WERI-Rb-1 (cell line): ENCODE measurements at regions not wholly inside any gene's neighbourhood (a gene's known extent, or its start where the extent isn't known, plus 50 kb on each side); places are given as distances from the start of the nearest gene placed in this dataset.

Experiments used
- DNase-seq: peaks from one replicate; pipeline ENCODE4 v3.0.0-alpha.2; 2020
- H3K27ac ChIP-seq: fragments of 250-450 bp; sonication (Bioruptor Pico); 2 replicates; pipeline ENCODE4 v1.5.1; 2020; ENCODE audit warnings: mild to moderate bottlenecking, moderate library complexity
- H3K27me3 ChIP-seq: fragments of 250-450 bp; sonication (Bioruptor Pico); 2 replicates; pipeline ENCODE4 v1.5.1; 2021; ENCODE audit warnings: mild to moderate bottlenecking, low read depth, moderate library complexity; ENCODE audit not compliant: insufficient read depth, severe bottlenecking
- H3K36me3 ChIP-seq: fragments of 250-450 bp; sonication (Bioruptor Pico); 2 replicates; pipeline ENCODE4 v1.5.1; 2020; ENCODE audit warnings: mild to moderate bottlenecking, moderate library complexity
- H3K4me3 ChIP-seq: 2 replicates; pipeline ENCODE4 v1.5.1; 2011; ENCODE audit warnings: low read depth, mild to moderate bottlenecking, control low read depth, low read length
- H3K9me3 ChIP-seq: fragments of 250-450 bp; sonication (Bioruptor Pico); 2 replicates; pipeline ENCODE4 v1.5.1; 2021; ENCODE audit warnings: mild to moderate bottlenecking, moderate library complexity; ENCODE audit not compliant: severe bottlenecking
- TF ChIP-seq, protein P1 (sequence below): IDR thresholded peaks from 2 replicates; pipeline ENCODE4 v1.5.1; 2011; ENCODE audit warnings: low read depth, mild to moderate bottlenecking, control low read depth, inconsistent platforms, low read length

DNA sequence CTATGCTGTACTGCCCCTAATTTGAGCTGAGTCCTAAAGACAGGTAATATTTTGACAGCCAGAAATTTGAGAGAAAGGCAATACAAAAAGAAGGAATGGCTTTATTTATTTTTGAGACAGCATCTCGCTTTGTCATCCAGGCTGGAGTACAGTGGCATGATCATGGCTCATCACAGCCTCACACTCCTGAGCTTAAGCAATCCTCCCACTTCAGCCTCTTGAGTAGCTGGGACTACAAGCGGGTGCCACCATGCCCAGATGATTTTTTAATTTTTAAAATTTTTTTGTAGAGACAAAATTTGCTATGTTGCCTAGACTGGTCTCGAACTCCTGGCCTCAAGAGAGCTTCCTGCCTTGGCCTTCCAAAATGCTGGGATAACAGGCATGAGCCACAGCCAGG is 77.4 kb upstream of the SLC4A7 start:
- Histone ChIP-seq H3K27me3 (no peaks in the 10 kb centered on the region), H3K27ac (no peak overlapping the region)

DNA sequence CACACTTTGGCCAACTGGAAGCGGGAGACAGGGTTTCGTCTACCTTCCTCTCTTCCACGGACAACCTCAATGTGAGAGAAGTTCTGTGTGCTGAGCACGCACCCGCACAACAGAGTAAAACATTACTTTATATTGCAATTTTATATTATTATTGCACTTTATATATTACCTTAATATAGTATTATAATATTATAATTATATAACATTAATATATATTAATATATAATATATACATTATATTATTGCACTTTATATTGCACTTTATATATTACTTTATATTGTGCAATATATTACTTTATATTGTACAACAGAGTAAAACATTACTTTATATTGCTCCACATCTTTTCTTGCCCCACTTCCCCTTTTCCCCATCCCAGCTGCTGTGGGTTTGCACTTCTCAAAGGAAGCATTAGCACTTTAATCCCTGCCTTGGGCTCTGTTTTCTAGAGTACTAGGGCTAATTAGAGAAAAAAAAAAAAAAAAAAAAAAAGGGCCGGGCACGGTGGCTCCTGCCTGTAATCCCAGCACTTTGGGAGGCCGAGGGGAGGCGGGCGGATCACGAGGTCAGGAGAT is 76.4 kb upstream of the SLC4A7 start:
- TF ChIP-seq, protein P1, sequence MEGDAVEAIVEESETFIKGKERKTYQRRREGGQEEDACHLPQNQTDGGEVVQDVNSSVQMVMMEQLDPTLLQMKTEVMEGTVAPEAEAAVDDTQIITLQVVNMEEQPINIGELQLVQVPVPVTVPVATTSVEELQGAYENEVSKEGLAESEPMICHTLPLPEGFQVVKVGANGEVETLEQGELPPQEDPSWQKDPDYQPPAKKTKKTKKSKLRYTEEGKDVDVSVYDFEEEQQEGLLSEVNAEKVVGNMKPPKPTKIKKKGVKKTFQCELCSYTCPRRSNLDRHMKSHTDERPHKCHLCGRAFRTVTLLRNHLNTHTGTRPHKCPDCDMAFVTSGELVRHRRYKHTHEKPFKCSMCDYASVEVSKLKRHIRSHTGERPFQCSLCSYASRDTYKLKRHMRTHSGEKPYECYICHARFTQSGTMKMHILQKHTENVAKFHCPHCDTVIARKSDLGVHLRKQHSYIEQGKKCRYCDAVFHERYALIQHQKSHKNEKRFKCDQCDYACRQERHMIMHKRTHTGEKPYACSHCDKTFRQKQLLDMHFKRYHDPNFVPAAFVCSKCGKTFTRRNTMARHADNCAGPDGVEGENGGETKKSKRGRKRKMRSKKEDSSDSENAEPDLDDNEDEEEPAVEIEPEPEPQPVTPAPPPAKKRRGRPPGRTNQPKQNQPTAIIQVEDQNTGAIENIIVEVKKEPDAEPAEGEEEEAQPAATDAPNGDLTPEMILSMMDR: no peak
- Histone ChIP-seq H3K27me3 (no peaks in the 10 kb centered on the region), H3K4me3 (no peak overlapping the region), H3K36me3 (no peaks in the 10 kb centered on the region), H3K27ac (no peak overlapping the region), H3K9me3 (no peaks in the 10 kb centered on the region)
- DNase-seq: no peak

More for the DNA sequence above, 77.4 kb upstream of the SLC4A7 start:
- no peak overlapping the region for H3K4me3 ChIP-seq
- no peaks in the 10 kb centered on the region for H3K9me3 ChIP-seq
- TF ChIP-seq, protein P1: no peak
- H3K36me3 ChIP-seq: no peaks in the 10 kb centered on the region
- DNase-seq: no peak

DNA sequence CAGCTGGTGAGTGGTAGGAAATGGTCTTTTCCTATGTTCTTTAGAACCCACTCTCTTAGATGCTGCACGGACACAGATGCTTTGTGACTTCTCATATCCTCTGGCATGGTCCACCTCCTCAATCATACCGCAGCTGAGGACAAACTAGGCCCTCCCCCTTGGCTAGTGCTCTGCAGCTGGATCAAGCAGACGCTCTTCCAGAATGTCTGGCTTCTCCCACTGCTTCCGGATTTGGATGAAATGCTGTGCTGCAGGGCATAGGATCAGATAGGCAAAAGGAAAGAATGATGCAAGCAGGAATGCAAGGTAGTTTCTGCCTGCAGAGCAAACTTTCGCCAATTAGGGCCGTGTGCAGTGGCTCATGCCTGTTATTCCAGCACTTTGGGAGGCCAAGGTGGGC is 75.7 kb upstream of the SLC4A7 start:
- TF ChIP-seq, protein P1: no peak
- Histone ChIP-seq H3K36me3 (no peaks in the 10 kb centered on the region), H3K4me3 (no peak overlapping the region), H3K27ac (no peak overlapping the region), H3K9me3 (no peaks in the 10 kb centered on the region), H3K27me3 (no peaks in the 10 kb centered on the region)
- no peak for DNase-seq

- no peaks in the 10 kb centered on the region for H3K27me3 ChIP-seq
- TF ChIP-seq, protein P1: no peak
- no peak overlapping the region for H3K27ac ChIP-seq
- H3K9me3 ChIP-seq: no peaks in the 10 kb centered on the region
- DNase-seq: no peak
- H3K36me3 ChIP-seq: no peaks in the 10 kb centered on the region
- no peak overlapping the region for H3K4me3 ChIP-seq
These were observed 75.2 kb upstream of the SLC4A7 start for GRCh38 chr3:27559381-27559780.

DNA sequence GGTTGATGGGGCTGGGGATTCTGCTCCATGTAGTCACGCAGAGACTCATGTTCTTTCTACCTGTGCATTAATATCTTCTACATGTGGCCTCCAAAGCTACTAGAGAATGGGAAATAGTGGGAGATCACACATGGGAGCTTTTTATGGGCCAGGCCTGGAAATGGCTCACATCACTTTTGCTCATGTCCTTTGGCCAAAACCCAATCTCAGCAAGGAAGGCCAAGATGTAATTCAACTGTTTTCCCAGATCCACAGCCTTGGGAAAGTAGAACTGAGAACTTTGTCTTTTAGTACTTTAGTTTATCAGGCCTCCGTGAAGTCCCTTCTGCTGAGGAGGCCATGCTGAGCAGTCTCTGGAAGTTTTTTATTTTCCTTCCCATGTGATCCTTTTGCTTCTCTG is 73.2 kb upstream of the SLC4A7 start:
- no peak for DNase-seq
- no peak overlapping the region for H3K4me3 ChIP-seq
- H3K27me3 ChIP-seq: no peaks in the 10 kb centered on the region
- TF ChIP-seq, protein P1: no peak
- no peaks in the 10 kb centered on the region for H3K9me3 ChIP-seq
- no peak overlapping the region for H3K27ac ChIP-seq
- no peaks in the 10 kb centered on the region for H3K36me3 ChIP-seq

GRCh38 chr3:27556887-27557286 is 72.7 kb upstream of the SLC4A7 start:
- Histone ChIP-seq H3K27me3 (no peaks in the 10 kb centered on the region), H3K27ac (no peak overlapping the region), H3K9me3 (no peaks in the 10 kb centered on the region), H3K36me3 (no peaks in the 10 kb centered on the region), H3K4me3 (no peak overlapping the region)
- TF ChIP-seq, protein P1: no peak
- no peak for DNase-seq
